Skeletal muscle satellite cell (primary cell): ENCODE measurements at regions not wholly inside any gene's neighbourhood (a gene's known extent, or its start where the extent isn't known, plus 50 kb on each side); places are given as distances from the start of the nearest gene placed in this dataset.

Experiments
- H3K27me3 ChIP-seq: 2 replicates; pipeline ENCODE4 v1.7.0; 2013; ENCODE audit warnings: low read length; ENCODE audit not compliant: control insufficient read depth, insufficient read depth
- H3K36me3 ChIP-seq: 2 replicates; pipeline ENCODE4 v1.7.0; 2013; ENCODE audit warnings: mild to moderate bottlenecking, control low read depth, low read length; ENCODE audit not compliant: insufficient read depth
- H3K4me1 ChIP-seq: 2 replicates; pipeline ENCODE4 v1.7.0; 2013; ENCODE audit warnings: low read length; ENCODE audit not compliant: control insufficient read depth, insufficient read depth
- H3K4me2 ChIP-seq: 2 replicates; pipeline ENCODE4 v1.7.0; 2013; ENCODE audit warnings: mild to moderate bottlenecking, low read length
- H3K4me3 ChIP-seq: 2 replicates; pipeline ENCODE4 v1.7.0; 2013; ENCODE audit warnings: low read length
- H3K9ac ChIP-seq: 2 replicates; pipeline ENCODE4 v1.7.0; 2013; ENCODE audit warnings: mild to moderate bottlenecking, low read depth, low read length, moderate library complexity
- H3K9me3 ChIP-seq: replicated peaks from 2 replicates; pipeline ENCODE4 v1.7.0; 2013; ENCODE audit warnings: mild to moderate bottlenecking, control low read depth, low read length

DNA sequence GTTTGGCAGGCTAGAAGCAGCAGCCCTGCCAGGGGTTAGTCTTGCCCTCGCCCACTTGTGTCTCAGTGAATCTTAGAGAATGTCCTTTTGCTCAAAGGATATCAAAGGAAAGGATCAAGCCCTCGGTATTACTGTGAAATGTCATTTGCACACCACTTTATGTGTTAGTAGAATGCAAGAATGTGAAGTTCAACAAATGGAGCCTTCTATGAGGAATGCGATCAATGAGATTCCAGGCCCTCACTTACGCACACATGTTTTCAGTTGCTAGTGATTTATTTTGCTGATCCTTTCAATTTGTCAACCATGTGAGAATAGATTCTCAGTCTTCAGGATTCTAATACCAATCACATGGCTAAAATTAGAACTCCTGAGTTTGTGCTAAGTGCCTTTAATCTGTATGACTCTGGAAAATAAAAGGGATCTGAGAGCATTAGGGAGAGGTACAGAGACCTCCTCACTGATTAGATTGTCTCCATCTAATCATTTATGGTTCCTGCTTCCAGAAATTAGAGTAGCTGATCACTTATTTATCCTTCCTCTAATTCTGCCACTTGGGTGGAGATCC is 123.0 kb upstream of the SP4 start:
- Histone ChIP-seq H3K4me3 (no peak overlapping the region), H3K36me3 (no peaks in the 10 kb centered on the region), H3K9ac (no peak overlapping the region), H3K27me3 (no peaks in the 10 kb centered on the region), H3K4me2 (no peak overlapping the region), H3K4me1 (no peaks in the 10 kb centered on the region), H3K9me3 (no peaks in the 10 kb centered on the region)

DNA sequence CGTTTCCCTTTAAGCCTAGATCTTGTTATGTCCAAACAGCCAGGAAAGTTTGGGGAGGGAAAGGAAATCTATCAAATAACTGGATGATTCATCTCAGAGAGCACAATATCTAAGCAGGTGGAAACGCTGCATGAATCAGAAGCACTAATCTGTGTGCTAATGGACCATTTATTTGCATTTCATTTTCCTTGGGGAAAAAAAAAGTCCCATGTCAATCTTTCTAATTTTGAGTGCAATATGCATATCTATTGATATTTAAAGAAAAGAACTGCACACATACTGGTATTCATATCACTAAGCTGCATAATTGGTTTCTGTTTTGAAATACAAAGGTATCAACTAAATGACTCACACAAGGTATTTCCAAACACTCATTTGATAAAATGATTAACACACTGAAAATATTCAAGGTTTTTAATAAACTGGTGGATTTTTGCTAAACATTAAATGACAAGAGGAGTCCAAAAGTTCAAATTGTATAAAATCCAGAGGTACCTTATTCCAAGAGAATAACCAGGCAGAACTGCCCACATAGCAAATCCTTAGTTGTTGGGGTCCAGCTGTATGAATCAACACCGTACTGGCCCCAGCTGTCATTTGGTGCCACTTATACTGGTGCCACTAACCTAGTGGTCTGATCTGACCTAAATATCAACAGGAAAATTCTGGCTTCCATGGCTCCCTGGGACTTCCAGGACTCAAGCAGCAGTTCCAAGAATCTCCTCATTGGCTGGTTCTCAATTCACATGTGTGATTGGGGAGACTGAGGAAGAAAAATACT is 122.2 kb upstream of the SP4 start:
- H3K4me2 ChIP-seq, result no peak overlapping the region
- no peaks in the 10 kb centered on the region for H3K9me3 ChIP-seq
- H3K4me1 ChIP-seq, result no peaks in the 10 kb centered on the region
- H3K36me3 ChIP-seq, result no peaks in the 10 kb centered on the region
- no peak overlapping the region for H3K4me3 ChIP-seq
- H3K27me3 ChIP-seq, result no peaks in the 10 kb centered on the region
- H3K9ac ChIP-seq, result no peak overlapping the region

GRCh38 chr7:21314954-21315353 is 112.9 kb upstream of the SP4 start:
- Histone ChIP-seq H3K4me3 (no peak overlapping the region), H3K4me2 (no peak overlapping the region), H3K9me3 (no peaks in the 10 kb centered on the region), H3K9ac (no peak overlapping the region), H3K27me3 (no peaks in the 10 kb centered on the region), H3K36me3 (no peaks in the 10 kb centered on the region), H3K4me1 (no peaks in the 10 kb centered on the region)

- Histone ChIP-seq H3K9me3 (no peaks in the 10 kb centered on the region), H3K9ac (no peak overlapping the region), H3K4me1 (no peaks in the 10 kb centered on the region), H3K36me3 (no peaks in the 10 kb centered on the region), H3K4me2 (peak overlapping the region; percentile 9), H3K4me3 (no peak overlapping the region), H3K27me3 (no peaks in the 10 kb centered on the region)
These were observed 109.6 kb upstream of the SP4 start for GRCh38 chr7:21317966-21318915.

- Histone ChIP-seq H3K9ac (no peak overlapping the region), H3K4me3 (no peak overlapping the region), H3K4me1 (no peaks in the 10 kb centered on the region), H3K27me3 (no peaks in the 10 kb centered on the region), H3K9me3 (no peaks in the 10 kb centered on the region), H3K36me3 (no peaks in the 10 kb centered on the region), H3K4me2 (no peak overlapping the region)
These were observed 109.0 kb upstream of the SP4 start for GRCh38 chr7:21318916-21319270.

DNA sequence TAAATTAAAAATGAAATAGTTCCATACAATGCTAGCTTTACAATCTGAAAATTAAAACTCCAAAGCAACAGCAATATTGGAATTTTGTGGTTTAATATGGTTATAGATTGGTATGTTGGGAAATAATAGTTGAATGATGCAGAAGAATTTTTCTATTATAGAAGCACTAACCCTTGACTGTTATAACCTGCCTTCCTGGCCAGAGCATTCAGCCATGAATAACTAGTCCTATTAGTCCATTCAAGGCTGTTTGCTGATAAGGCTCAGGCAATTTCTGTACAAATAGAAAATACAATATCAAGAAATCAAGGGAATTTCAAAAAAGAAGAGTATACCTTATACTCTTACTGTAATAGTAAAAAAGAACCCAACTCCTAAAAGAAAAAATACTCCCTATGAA is 101.6 kb upstream of the SP4 start:
- H3K36me3 ChIP-seq, result no peaks in the 10 kb centered on the region
- H3K27me3 ChIP-seq, result no peaks in the 10 kb centered on the region
- no peak overlapping the region for H3K4me3 ChIP-seq
- H3K4me1 ChIP-seq, result no peaks in the 10 kb centered on the region
- no peak overlapping the region for H3K9ac ChIP-seq
- H3K9me3 ChIP-seq, result no peaks in the 10 kb centered on the region
- H3K4me2 ChIP-seq, result no peak overlapping the region

DNA sequence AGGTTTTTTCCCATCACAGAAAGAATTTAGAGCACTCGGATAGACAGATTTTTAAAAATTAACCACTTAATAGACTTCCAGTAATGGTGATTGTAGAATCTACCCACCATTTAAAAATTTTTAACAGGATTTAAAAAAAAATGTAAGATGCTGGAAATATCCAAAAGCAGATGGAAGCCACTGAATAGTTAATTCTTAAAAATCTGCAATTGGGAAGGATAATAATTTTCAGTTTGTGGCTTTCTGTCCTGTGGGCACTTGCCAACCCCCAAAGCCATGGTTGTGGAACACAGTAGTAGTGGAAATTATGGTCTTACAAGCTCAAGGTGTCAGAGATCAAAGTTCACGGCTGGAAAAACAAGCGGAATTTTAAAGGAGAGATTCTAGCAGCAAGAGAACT is 101.0 kb upstream of the SP4 start:
- H3K36me3 ChIP-seq, result no peaks in the 10 kb centered on the region
- no peak overlapping the region for H3K9ac ChIP-seq
- no peaks in the 10 kb centered on the region for H3K27me3 ChIP-seq
- no peak overlapping the region for H3K4me3 ChIP-seq
- H3K4me1 ChIP-seq, result no peaks in the 10 kb centered on the region
- H3K9me3 ChIP-seq, result no peaks in the 10 kb centered on the region
- no peak overlapping the region for H3K4me2 ChIP-seq

DNA sequence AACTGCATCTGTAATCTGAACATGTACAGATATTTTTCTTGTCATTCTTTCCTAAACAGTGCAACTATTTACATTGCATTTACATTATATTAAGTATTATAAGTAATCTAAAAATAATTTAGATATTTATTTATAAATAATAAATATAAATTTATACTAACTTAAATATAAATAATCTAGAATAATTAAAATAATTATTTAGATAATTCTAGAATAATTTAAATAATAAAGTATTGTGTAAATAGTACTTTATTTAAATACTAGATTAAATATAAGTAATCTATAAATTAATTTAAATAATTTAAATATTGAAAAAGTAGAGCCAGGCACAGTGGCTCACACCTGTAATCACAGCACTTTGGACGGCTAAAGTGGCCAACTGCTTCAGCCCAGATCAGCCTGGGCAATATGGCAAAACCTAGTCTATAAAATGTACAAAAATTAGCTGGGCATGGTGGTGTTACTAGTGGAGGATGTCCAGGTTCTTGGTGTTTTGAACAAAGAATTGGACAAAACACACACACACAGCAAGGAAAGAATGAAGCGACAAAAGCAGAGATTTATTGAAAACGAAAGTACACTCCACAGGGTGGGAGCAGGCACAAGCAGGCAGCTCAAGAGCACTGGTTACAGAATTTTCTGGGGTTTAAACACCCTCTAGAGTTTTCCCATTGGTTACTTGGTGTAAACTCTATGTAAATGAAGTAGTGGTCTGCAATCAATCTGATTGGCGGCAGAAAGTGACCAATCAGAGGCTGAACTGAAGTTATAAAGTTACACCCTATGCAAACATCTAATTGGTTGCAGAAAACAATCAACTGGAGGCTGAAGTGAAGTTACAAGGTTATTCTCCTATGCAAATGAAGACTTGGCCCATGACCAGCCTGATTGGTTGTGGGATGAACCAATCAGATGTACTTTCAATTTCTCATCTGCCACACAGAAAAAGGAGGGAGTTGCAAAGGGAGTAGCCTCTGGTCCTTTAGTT is 100.2 kb upstream of the SP4 start:
- Histone ChIP-seq H3K27me3 (no peaks in the 10 kb centered on the region), H3K9me3 (no peaks in the 10 kb centered on the region), H3K36me3 (no peaks in the 10 kb centered on the region), H3K9ac (no peak overlapping the region), H3K4me3 (no peak overlapping the region), H3K4me2 (no peak overlapping the region), H3K4me1 (no peaks in the 10 kb centered on the region)

DNA sequence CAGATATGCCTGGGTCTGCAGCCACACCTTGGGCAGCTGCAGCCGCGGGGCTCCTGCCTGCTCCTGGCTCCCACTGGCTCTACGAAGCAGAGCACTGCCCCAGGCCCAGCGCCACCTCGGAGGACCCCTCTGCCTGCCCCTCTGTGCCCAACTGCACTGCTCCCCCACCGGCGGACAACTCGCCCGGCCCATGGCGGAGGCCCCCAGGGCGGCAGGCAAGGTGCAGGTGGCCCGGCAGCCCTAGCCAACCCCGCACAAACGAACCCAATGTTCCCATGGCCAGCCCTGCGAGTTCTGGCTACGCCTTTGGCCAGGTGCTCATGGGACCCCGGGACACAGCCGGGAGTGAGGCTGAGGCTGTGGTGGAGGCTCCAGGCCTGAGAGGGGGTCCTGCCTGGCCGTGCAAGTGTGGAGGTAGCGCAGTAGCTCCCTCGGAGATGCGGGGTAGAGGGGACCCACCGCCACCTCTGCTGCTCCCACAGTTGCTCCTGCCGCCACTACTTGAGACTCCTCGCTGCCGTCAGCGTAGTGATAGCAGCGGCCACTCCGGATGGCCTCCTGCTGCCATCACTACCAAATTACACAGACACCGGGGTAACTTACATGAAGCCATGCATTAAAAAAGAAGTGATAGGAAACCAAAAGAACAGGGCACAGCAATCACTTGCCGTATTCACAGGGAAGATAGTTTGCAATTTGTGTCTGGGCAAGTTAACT is 97.3 kb upstream of the SP4 start:
- no peak overlapping the region for H3K4me2 ChIP-seq
- H3K9ac ChIP-seq, result no peak overlapping the region

GRCh38 chr7:21334906-21335305 is 93.0 kb upstream of the SP4 start:
- Histone ChIP-seq H3K4me1 (no peaks in the 10 kb centered on the region), H3K27me3 (no peaks in the 10 kb centered on the region)

More for the DNA sequence above, 97.3 kb upstream of the SP4 start:
- Histone ChIP-seq H3K4me3 (no peak overlapping the region), H3K9me3 (no peaks in the 10 kb centered on the region), H3K4me1 (no peaks in the 10 kb centered on the region), H3K36me3 (no peaks in the 10 kb centered on the region), H3K27me3 (no peaks in the 10 kb centered on the region)

More at GRCh38 chr7:21334906-21335305, 93.0 kb upstream of the SP4 start:
- no peaks in the 10 kb centered on the region for H3K36me3 ChIP-seq
- no peak overlapping the region for H3K9ac ChIP-seq
- H3K4me2 ChIP-seq, result no peak overlapping the region
- H3K9me3 ChIP-seq, result no peaks in the 10 kb centered on the region
- H3K4me3 ChIP-seq, result no peak overlapping the region
